ENCODE measurements at regions not wholly inside any gene's neighbourhood (a gene's known extent, or its start where the extent isn't known, plus 50 kb on each side); places are given as distances from the start of the nearest gene placed in this dataset.

DNA sequence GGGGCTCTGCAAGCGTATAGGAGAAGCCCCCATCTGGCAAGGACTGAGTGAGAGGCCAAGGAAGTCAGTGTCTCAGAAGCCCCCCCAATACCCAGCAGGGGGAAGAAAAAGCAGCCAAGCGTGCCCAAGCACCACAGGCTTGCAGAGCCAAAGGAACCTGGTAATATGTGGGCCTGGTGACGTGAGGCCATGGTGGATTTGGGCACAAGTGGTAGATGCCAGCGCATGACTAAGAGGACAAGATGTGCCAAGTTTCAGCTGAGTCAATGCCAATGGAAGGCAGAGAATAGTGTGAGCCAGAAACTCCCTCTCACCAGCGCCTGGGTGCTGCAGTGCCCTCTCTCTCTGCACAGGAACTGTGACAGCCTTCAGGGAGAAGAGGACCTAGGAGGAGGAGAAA is 110.0 kb downstream of the QRSL1 start:
- TF ChIP-seq, protein P1, sequence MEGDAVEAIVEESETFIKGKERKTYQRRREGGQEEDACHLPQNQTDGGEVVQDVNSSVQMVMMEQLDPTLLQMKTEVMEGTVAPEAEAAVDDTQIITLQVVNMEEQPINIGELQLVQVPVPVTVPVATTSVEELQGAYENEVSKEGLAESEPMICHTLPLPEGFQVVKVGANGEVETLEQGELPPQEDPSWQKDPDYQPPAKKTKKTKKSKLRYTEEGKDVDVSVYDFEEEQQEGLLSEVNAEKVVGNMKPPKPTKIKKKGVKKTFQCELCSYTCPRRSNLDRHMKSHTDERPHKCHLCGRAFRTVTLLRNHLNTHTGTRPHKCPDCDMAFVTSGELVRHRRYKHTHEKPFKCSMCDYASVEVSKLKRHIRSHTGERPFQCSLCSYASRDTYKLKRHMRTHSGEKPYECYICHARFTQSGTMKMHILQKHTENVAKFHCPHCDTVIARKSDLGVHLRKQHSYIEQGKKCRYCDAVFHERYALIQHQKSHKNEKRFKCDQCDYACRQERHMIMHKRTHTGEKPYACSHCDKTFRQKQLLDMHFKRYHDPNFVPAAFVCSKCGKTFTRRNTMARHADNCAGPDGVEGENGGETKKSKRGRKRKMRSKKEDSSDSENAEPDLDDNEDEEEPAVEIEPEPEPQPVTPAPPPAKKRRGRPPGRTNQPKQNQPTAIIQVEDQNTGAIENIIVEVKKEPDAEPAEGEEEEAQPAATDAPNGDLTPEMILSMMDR (conservative IDR thresholded peaks at IDR 0.05 in 1 of 2, IDR thresholded peaks at IDR 0.05 in 1 of 2; ENCODE audit: low read depth in 1 of 2, low read length in 2 of 2): no peak
- no peak for TF ChIP-seq EZH2 (IDR thresholded peaks at IDR 0.05; ENCODE audit: low read length, missing control alignments)
- Histone ChIP-seq H3K9ac (ENCODE audit: insufficient read depth, low read length) (no peak overlapping the region), H3K79me2 (ENCODE audit: control insufficient read depth, insufficient read depth, low read length) (no peaks in the 10 kb centered on the region), H3K4me3 (replicated peaks in 1 of 4; ENCODE audit: control extremely low read depth in 1 of 4, insufficient read depth in 1 of 4, low read depth in 3 of 4, low read length in 4 of 4) (no peak overlapping the region), H3K27me3 (ENCODE audit: control insufficient read depth, insufficient read depth, low read length) (no peaks in the 10 kb centered on the region), H3K4me1 (ENCODE audit: control insufficient read depth, extremely low read depth, insufficient read depth, low read length) (no peaks in the 10 kb centered on the region), H3K9me3 (ENCODE audit: control insufficient read depth, insufficient read depth, low read depth, low read length) (no peaks in the 10 kb centered on the region), H3K4me2 (ENCODE audit: extremely low read depth, insufficient read depth, low read length) (no peak overlapping the region), H3K27ac (ENCODE audit: insufficient read depth, low read length) (no peak overlapping the region), H4K20me1 (ENCODE audit: control insufficient read depth, extremely low read depth, insufficient read depth, low read length) (no peaks in the 10 kb centered on the region), H3K36me3 (ENCODE audit: control insufficient read depth, insufficient read depth, low read length) (no peaks in the 10 kb centered on the region), H2AFZ (ENCODE audit: low read length) (no peak overlapping the region)
- DNase-seq (ENCODE audit: low read depth in 2 of 2): no peak

DNA sequence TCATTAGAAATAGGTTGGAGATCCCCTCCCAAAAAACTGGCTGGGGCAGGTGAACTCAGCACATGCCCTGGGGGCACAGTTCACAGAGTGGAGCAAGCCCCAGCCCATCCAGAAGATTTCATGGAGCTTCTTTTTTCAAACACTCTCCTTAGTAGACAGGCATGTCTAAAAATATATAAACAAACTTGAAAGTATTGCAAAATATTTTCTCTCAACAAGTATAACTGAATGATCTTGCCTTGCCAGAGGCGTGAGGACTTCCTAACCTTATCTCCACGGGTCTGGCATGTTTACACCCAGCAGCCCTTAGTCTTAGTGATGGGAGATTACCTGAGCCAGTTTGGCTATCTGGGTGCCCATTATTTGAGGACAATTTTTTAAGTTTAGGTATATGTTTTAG is 107.1 kb downstream of the QRSL1 start:
- Histone ChIP-seq H2AFZ (ENCODE audit: low read length) (no peak overlapping the region), H3K4me3 (replicated peaks in 1 of 4; ENCODE audit: control extremely low read depth in 1 of 4, insufficient read depth in 1 of 4, low read depth in 3 of 4, low read length in 4 of 4) (no peak overlapping the region), H3K9me3 (ENCODE audit: control insufficient read depth, insufficient read depth, low read depth, low read length) (no peaks in the 10 kb centered on the region), H4K20me1 (ENCODE audit: control insufficient read depth, extremely low read depth, insufficient read depth, low read length) (no peaks in the 10 kb centered on the region), H3K27ac (ENCODE audit: insufficient read depth, low read length) (no peak overlapping the region), H3K4me1 (ENCODE audit: control insufficient read depth, extremely low read depth, insufficient read depth, low read length) (no peaks in the 10 kb centered on the region), H3K9ac (ENCODE audit: insufficient read depth, low read length) (no peak overlapping the region), H3K36me3 (ENCODE audit: control insufficient read depth, insufficient read depth, low read length) (no peaks in the 10 kb centered on the region), H3K4me2 (ENCODE audit: extremely low read depth, insufficient read depth, low read length) (no peak overlapping the region), H3K27me3 (ENCODE audit: control insufficient read depth, insufficient read depth, low read length) (no peaks in the 10 kb centered on the region), H3K79me2 (ENCODE audit: control insufficient read depth, insufficient read depth, low read length) (no peaks in the 10 kb centered on the region)
- TF ChIP-seq, protein P1 (conservative IDR thresholded peaks at IDR 0.05 in 1 of 2, IDR thresholded peaks at IDR 0.05 in 1 of 2; ENCODE audit: low read depth in 1 of 2, low read length in 2 of 2): no peak
- TF ChIP-seq EZH2 (IDR thresholded peaks at IDR 0.05; ENCODE audit: low read length, missing control alignments): no peak
- no peak for DNase-seq (ENCODE audit: low read depth in 2 of 2)

DNA sequence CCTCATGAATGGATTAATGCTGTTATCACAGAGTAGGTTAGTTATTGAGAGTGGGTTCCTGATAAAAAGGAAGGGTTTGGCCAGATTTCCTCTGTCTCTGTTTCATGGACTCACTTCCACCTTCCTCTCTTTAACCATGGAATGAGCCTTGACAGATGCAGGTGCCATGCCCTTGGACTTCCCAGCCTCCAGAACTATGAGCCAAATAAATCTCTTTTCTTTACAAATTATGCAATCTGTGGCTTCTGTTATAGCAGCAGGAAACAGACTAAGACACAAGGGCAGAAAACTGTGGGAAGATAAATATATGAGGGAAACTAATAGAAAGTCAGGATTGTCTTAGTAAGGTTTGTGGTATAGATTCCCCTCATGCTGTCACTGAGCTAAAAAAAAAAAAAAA is 106.5 kb downstream of the QRSL1 start:
- Histone ChIP-seq H3K4me2 (ENCODE audit: extremely low read depth, insufficient read depth, low read length) (no peak overlapping the region), H3K36me3 (ENCODE audit: control insufficient read depth, insufficient read depth, low read length) (no peaks in the 10 kb centered on the region), H4K20me1 (ENCODE audit: control insufficient read depth, extremely low read depth, insufficient read depth, low read length) (no peaks in the 10 kb centered on the region), H3K9me3 (ENCODE audit: control insufficient read depth, insufficient read depth, low read depth, low read length) (no peaks in the 10 kb centered on the region), H3K4me3 (replicated peaks in 1 of 4; ENCODE audit: control extremely low read depth in 1 of 4, insufficient read depth in 1 of 4, low read depth in 3 of 4, low read length in 4 of 4) (no peak overlapping the region), H2AFZ (ENCODE audit: low read length) (no peak overlapping the region), H3K9ac (ENCODE audit: insufficient read depth, low read length) (no peak overlapping the region), H3K27ac (ENCODE audit: insufficient read depth, low read length) (no peak overlapping the region), H3K4me1 (ENCODE audit: control insufficient read depth, extremely low read depth, insufficient read depth, low read length) (no peaks in the 10 kb centered on the region), H3K27me3 (ENCODE audit: control insufficient read depth, insufficient read depth, low read length) (no peaks in the 10 kb centered on the region), H3K79me2 (ENCODE audit: control insufficient read depth, insufficient read depth, low read length) (no peaks in the 10 kb centered on the region)
- TF ChIP-seq, protein P1 (conservative IDR thresholded peaks at IDR 0.05 in 1 of 2, IDR thresholded peaks at IDR 0.05 in 1 of 2; ENCODE audit: low read depth in 1 of 2, low read length in 2 of 2): no peak
- no peak for TF ChIP-seq EZH2 (IDR thresholded peaks at IDR 0.05; ENCODE audit: low read length, missing control alignments)
- no peak for DNase-seq (ENCODE audit: low read depth in 2 of 2)
